Endometrium (tissue), 2 donors: ENCODE measurements at regions not wholly inside any gene's neighbourhood (a gene's known extent, or its start where the extent isn't known, plus 50 kb on each side); places are given as distances from the start of the nearest gene placed in this dataset.

Source experiments
- FAIRE-seq: peaks from 2 replicates; lab custom pipeline; 2012; peaks lifted over from hg19 to GRCh38; lab: Jason Lieb, UNC
- donor health status: control.
- donor health status: control.

DNA sequence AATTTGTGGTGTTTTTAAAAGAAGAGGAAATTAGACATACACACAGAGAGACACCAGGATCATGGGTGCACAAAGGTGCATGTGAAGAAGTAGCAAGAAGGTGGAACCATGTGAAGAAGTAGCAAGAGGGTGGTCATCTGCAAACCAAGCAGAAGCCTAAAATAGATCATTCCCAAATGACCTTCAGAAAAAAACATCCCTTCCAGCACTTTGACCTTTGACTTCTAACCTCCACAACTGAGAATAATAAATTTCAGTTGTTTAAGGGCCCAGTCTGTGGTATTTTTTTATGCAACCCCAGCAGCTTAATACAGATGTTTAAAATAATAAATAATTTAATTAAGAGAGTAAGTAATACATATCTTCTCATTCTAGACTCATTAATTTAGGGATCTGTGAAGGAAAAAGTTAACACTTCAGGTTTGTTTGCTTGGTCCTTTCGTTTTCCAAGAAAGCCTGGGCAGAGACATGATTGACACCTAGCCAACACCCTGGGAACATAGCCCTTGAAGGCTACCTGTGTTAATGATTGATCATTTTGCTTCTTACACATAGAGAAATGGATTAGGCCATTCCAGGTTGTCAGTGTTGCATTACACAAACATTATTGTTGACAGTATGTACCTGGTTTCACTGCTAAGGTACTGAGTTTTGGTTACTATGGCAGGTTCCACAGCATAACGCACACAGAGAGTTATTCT is 1331.2 kb upstream of the GBE1 start:
- FAIRE-seq = no peak

DNA sequence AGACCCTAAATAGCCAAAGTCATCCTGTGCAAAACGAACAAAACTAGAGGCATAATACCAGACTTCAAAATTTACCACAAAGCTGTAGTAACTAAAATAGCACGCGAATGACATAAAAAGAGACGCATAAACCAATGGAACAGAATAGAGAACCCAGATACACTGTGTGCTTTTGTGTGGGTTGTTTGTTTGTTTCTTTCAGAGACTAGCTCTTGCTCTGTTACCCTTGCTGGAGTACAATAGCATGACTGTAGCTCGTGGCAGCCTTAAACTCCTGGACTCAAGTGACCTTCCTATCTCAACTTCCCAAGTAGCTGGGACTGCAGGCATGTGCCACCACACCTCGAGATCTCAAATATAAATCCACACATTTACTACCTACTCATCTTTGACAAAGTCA is 1314.6 kb upstream of the GBE1 start:
- FAIRE-seq = no peak

DNA sequence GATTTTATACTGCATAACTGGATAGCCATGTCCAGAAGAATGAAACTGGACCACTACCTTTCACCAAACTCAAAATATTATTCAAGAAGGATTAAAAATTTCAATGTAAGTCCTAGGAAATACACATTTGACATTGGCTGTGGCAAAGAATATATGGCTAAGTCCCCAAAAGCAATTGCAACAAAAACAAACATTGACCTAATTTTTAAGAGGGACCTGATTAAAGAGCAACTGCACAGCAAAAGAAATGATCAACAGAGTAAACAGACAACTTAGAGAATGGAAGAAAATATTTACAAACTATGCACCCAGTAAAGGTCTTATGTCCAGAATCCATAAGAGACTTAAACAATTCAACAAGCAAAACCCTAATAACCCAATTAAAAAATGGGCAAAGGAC is 1313.0 kb upstream of the GBE1 start:
- FAIRE-seq = no peak

DNA sequence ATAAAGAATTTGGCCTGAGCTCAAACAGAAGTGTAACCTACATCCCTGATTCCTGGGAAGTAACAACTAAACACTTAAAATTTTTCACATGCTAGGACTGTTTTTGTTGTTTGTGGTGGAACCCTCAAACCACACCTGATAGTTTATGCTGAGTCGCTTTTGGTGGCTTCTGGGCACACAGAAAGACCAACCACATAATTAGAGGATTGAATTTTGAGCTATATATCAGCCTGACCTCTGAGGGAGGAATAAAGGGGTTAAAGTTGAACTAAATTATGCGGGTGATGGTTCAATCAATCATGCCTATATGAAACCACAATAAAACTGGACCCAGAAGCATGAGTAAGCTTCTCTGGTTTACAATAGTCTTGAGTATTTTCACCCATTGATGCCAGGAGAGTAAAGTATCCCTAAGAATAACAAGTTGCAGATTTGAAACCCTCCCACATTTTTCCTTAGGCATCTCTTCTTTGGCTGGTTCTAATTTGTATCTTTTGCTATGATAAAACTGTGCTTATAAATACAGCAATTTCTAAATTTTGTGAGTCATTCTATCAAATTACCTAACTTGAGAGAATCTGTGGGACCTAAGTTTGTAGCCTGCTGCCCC is 1304.5 kb upstream of the GBE1 start:
- no peak for FAIRE-seq

DNA sequence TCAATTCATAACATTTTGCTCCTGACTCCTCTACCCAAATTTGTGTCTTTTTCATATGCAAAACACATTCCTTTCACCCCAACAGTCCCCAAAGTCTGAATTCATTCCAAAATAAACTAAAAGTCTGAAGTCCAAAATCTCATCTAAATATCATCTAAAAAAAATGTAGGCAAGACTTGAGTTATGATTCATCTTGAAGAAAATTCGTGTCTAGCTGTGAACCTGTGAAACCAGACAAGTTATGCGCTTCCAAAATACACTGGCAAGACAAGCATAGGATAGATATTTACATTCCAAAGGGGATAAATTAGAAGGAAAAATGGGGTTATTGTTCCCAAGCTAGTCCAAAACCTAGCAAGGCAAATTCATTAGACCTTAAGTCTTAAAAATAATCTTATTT is 1302.0 kb upstream of the GBE1 start:
- no peak for FAIRE-seq

DNA sequence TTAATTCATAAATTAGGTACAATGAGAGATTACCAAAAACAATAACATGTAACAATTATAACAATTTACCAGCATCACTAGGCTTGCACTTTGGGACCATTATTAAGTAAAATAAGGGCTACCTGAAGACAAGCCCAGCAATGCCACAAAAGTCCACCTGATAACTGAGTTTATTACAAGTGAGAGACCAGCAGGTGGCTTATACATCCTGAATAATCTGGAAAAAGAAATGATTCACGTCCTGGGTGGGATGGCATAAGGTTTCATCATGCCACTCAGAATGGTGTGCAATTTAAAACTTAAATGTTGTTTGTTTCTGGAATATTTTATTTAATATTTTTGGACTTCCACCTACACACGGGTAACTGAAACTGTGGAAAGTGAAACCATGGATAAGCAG is 1287.1 kb upstream of the GBE1 start:
- FAIRE-seq = no peak

DNA sequence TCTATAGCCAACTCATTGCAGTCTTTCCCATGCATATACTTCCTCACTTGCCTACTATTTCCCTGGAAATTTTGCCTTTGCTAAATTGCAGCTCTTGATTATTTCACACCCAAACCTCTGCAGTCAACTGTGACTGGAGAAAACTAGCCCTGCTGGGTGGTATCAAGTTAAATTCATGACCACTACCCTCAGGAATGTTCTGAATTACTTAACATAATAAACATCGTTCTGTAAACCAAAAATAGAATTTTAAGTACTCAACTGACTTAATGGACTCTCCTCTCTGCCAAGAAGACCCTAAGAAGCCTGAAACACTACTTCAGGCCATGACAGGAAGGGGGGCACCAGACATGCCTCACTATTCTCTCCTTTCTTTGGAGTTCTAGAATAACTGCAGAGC is 1278.0 kb upstream of the GBE1 start:
- FAIRE-seq = no peak

DNA sequence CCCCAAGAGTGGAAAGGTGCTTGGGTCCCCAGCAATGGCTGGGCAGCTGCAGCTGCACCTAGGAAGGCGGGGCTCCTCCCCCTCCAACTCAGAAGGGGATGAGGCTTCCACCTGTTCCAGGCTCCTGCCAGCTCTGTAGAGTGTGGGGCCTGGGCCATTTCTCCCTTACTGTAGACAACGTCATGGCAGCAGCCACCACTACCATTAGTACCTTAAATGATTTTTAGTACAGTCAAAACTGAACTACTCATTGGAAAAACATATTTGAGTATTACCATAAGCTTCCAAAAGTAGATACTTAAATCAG is 1274.2 kb upstream of the GBE1 start:
- FAIRE-seq = no peak

DNA sequence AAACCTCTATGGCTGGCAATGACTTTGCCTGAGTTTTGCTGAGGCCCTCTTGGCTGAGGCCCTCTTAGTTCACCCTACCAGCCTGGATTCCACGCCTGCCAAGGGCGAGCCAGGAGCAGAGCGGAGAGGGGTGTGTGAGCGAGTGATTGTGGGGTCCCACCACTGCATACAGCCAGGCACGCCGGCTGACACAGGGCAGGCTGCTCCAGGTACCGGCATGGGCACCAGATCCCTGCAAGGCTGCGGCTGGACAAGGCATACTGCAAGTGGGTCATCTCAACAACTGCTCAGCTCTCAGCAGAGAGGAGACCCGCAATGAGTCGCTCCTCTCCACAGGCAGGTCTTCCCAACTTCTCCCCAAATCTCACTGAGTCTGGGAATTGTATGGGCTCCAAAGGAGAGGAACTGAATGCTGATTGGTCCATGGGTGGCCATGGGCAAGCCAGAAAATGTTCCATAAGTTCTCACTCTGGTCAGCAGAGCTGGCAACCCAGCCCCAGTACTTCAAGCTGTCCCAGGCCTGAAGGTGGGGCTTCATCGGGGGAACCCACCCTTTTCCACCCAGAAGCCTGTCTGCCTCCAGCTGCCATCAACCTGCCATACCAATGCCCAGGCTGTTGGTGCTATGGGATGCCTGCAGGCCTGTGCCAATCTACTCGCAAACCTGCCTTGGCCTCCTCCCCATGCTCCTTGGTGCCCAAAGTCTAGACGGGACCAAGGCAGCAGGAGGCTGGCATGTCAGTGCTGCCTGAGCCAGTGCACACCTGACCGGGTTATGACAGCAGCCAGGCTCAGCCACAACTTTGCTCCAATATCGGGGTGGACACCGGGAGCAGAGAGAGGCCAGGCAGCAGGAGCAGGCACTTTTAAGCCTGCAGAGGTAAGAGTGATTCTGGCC is 1273.6 kb upstream of the GBE1 start:
- FAIRE-seq = no peak

DNA sequence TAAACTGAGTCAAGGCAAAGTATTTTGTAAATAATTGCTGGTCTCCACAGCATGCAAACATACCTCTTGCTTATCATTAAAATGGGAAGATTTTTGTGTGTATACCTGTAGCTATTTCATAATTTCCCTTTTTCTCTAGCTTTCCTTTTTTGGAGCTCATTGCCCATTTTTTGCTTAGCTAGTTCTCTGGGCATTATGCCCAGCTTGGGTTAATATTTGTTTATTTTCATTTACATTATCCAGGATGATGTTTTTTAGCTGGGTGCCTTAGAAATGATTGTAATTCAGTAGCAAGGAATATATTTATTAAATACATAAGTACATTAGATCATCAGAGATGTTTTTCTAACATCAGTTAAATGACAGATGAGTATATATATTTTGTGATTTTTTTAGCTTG is 1271.7 kb upstream of the GBE1 start:
- FAIRE-seq = no peak

DNA sequence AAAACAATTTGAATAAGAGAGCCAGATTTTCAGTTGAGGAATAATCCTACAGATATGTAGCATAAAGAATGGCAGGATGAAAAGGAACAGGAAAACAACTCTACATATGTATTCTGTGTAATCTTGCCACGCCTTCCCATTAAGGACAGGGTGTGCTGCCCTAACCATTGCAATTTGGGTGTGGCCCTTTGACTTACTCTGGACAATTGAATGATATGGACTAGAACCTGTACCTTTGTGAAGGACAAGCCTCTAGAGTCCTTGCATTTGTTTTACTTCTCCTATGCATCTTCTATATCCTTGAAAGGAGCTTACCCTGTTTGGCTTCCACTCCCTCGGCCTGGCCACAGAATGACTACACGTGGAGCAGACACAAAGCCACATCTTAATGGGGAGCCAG is 1261.6 kb upstream of the GBE1 start:
- FAIRE-seq = no peak

DNA sequence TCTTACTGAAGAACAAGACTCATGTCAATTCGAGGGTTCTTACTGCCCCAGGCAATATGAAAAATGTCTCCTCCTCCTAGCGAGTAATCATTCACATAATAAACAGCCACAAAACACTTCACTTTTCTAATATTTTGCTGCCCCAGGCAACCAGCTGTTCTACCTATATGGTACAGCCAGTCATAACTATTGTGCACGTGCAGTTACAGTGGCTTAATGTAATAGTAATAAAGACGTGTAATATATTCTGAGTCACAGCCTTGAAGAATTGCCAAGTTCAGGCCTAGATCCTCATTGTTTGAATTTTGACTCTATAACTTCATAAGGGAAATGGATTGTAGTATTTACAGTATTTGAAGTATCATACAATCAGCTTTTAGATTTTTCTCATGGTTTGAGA is 1250.0 kb upstream of the GBE1 start:
- FAIRE-seq = no peak

DNA sequence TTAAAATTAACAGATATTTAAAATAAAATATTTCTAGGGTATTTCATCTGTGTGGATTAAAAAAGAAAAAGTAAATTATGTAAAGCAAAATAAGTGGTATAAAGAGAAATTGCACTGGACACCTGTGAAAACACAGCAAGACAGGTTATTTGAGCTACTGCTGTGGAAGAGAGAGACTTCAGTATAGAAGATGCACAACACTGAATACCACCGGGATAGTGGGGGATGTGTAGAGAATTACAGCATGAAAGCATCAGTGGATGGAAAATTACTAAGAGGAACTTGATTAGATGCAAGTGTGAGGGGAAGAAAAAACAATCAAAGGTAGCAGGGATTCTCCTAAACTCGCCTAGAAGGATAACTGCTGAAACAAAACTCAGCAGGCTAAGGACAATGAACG is 1242.5 kb upstream of the GBE1 start:
- no peak for FAIRE-seq

DNA sequence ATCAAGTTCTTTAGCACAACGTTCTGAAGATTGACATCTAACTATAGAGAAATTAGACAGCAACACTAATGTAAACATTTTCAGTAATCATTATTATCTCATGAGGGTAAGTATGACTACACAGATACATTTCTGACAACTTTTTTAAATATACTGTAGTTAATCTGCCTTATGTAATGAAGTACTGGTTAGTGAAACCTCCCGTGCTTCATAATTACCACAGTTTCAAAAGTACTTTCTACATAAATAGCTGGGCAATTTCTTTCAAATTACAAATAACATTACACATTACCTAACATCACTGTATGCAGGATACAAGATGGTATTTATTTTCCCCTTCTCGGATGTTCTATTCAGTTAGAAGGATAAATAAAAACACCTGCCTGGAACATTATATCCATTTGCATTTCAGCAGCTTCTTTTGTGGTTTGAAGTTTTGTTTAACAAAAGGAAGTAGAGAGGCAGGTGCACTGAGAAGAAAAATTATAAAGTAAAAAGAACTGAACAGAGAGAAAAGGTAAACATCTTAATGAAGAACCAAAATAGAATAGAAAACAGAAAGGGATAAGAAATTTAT is 1241.5 kb upstream of the GBE1 start:
- FAIRE-seq = no peak

DNA sequence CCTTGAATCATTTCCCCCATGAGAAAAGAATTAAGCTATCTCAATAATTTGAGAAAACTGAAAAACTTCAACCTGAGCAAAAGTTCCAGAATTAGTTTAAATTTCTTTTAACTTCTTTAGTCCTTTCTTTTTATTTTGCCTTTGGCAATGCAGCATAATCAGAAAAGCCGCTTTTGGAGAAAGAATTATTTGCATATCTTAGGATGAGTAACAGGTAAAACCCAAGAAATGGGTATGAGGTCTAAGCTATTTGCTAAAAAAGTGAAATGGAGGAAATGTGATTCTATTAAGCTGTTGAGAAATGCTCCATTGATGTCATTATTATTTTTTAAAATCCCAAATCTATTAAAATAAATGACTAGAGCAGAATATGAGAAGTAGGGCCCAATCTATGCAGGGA is 1238.3 kb upstream of the GBE1 start:
- no peak for FAIRE-seq

DNA sequence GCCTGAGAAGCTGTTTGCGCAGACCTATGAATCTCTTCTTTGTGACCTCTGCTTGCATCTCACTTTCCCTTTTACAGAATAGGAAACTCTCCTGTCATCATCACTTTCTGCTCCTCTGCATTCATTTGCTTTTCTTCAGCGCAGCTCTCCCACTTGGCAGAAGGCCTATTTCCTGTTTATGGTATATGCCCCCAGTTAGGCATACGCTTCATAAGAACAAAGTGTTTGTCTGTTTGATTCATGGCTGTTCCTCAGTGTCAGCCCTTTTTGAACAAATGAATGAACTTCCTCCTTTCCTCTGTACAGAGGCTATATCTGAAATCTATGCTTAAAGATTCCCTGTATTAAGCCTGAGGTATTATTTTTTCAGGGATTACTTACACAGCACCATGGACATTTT is 1216.9 kb upstream of the GBE1 start:
- no peak for FAIRE-seq

DNA sequence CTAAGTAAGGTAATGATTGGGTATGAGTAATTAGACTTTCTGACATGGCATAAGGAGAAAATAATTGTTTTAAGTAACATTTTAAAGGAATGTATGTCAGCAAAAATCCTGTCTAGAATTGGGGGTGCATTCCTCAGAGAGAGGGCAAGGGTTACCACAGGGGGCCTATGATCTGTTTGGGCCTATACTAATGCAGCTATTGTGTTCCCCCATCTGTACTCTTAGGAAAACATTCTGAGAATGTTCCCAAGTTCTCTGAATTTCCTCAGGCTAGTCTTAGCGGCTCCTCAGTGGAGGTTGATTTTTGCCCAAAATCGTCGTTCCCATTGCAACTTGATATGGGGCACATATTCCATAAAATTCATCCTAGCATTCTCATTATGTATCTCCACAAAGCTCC is 1216.4 kb upstream of the GBE1 start:
- no peak for FAIRE-seq

DNA sequence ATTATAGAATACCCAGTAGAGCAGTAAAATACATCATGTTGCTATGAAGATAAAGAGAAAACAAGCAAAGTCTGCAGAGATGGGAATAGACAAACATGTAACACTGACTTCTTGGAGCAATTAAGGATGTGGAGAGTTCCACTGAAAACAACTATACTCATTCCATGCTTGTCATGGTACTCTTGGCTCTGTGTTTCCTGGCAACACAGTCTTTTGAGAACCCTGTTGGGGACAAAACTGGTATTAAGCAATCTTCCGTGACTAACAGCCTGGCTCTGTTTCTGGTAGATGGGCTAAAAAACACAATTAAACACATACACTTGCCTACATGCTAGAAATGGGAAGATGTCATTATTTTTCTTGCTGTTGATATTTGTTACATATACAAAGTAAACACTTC is 1212.3 kb upstream of the GBE1 start:
- no peak for FAIRE-seq

DNA sequence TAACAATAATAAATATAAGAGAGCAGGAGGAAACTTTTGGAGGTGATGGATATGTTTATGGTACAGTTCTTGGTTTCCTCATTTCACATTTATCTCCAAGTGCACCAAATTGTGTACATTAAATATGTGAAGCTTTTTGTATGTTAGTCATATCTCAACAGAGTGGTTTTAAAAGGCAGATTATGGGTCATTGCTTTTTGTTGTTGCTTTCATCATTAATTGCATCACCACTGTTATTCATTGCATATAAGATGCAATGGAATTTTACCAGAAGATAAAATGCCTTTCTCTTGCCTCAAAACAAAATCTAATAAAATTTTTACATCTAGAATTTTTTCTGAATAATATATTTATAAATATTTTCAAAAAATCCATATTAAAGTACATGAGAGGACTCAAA is 1198.9 kb upstream of the GBE1 start:
- no peak for FAIRE-seq

DNA sequence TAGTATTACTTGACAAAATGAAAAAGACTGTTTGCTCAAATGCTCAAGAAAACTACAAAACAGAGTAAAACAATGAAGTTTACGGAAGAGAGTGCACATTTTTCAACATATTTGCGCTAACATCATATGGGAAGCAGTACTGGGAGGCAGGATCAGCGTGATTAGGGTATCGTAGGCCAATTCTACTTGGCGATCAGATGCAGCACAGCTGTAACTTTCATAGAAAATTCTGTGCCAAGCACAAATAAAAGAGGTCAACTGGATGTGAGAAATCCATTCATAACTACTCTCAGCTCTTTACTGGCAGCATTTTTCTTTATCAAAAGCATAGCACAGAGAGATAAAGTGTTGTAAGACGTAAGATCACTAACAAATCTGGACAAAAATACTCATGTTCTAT is 1196.3 kb upstream of the GBE1 start:
- no peak for FAIRE-seq

DNA sequence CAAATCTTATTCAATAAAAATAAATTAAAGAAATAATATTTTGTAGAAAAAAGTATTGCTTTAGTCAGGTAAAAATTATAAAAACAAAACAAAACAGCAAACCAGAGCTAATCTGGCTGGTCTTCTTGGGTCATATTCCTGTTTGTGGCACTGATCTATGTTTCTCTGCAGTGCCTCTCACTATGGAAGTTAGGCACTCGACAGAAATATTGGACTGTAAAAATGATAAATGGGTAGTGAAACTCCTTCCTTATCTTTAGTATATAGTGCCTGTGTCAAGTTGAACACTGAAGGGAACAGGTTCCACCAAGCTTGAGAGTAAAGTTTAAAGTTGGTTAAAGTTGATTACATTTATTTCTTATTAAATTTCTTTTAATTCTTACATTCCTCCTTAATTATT is 1195.6 kb upstream of the GBE1 start:
- FAIRE-seq = no peak

DNA sequence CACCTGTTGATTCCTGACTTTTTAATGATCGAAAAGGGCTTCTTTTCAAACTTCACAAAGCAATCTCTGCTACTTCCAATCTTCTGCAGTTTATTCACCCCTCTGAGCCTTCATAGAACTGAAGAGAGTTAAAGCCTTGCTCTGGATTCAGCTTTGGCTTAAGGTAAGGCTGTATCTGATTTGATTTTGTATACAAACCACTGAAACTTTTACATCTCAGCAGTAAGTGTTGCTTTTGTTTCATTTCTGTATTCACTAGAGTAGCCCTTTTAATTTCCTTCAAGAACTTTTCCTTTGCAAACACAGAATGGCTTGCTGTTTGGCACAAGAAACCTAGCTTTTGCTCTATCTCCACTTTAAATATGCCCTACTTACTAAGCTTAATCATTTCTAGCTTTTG is 1193.0 kb upstream of the GBE1 start:
- no peak for FAIRE-seq

DNA sequence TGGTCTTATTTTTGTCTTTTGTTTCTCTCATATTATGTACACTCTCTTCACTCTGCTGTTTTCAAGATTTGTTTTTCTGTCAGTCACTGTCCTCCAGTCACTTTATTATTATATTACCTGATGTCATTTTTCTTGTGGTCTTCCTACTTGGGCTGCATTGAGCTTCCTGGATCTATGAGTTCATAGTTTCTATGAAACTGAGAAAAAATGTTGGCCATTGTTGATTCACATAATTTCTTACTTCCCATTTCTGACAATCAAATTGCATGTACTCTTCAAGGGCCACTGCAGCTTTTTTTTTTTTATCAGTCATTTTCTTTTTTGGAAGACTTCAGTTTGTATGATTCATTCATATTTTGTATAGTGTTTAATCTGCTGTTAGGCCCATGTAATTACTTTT is 1180.6 kb upstream of the GBE1 start:
- no peak for FAIRE-seq
